ENCODE measurements at regions not wholly inside any gene's neighbourhood (a gene's known extent, or its start where the extent isn't known, plus 50 kb on each side); places are given as distances from the start of the nearest gene placed in this dataset.

- WGBS, 4 donors, result 59 to 92% (median 76%) methylated on average over 5 of the region's 5 CpGs
- Histone ChIP-seq H3K27me3 (no peaks in the 10 kb centered on the region), H3K36me3 (no peaks in the 10 kb centered on the region), H3K4me3 (no peak overlapping the region), H3K9me3 (no peaks in the 10 kb centered on the region), H3K4me1 (no peaks in the 10 kb centered on the region), H3K27ac (no peak overlapping the region)
- no peak for DNase-seq
- ATAC-seq, result no peak
- TF ChIP-seq CTCF (IDR thresholded peaks at IDR 0.05) (no peak), POLR2A (IDR thresholded peaks at IDR 0.05) (no peak)
- intact Hi-C loops (cut with DNase I), result no loop called here
Observed at GRCh38 chr6:23243854-23244253, 674.5 kb downstream of the HDGFL1 start.

GRCh38 chr6:23244300-23244699 lies 674.9 kb downstream of the HDGFL1 start:
- H3K27me3 ChIP-seq, result no peaks in the 10 kb centered on the region
- intact Hi-C loops (cut with DNase I), result no loop called here
- no peak overlapping the region for H3K4me3 ChIP-seq
- H3K9me3 ChIP-seq, result no peaks in the 10 kb centered on the region
- TF ChIP-seq CTCF (IDR thresholded peaks at IDR 0.05) (no peak), POLR2A (IDR thresholded peaks at IDR 0.05) (no peak)
- ATAC-seq (no peak), DNase-seq (no peak)
- no peaks in the 10 kb centered on the region for H3K4me1 ChIP-seq
- H3K27ac ChIP-seq, result no peak overlapping the region
- H3K36me3 ChIP-seq, result no peaks in the 10 kb centered on the region

GRCh38 chr6:23245572-23245971 lies 676.2 kb downstream of the HDGFL1 start:
- DNase-seq, result no peak
- intact Hi-C loops (cut with DNase I), result no loop called here
- no peaks in the 10 kb centered on the region for H3K9me3 ChIP-seq
- no peak overlapping the region for H3K27ac ChIP-seq
- no peaks in the 10 kb centered on the region for H3K27me3 ChIP-seq
- H3K4me3 ChIP-seq, result no peak overlapping the region
- no peaks in the 10 kb centered on the region for H3K4me1 ChIP-seq
- no peaks in the 10 kb centered on the region for H3K36me3 ChIP-seq
- TF ChIP-seq POLR2A (IDR thresholded peaks at IDR 0.05), result no peak
- TF ChIP-seq CTCF (IDR thresholded peaks at IDR 0.05), result no peak
- no peak for ATAC-seq

GRCh38 chr6:23246896-23247295 lies 677.5 kb downstream of the HDGFL1 start:
- ATAC-seq (no peak), DNase-seq (no peak)
- 90 to 95% (median 92%) methylated on average over 4 of the region's 4 CpGs for WGBS, 4 donors
- no peaks in the 10 kb centered on the region for H3K36me3 ChIP-seq
- no peaks in the 10 kb centered on the region for H3K9me3 ChIP-seq
- H3K4me3 ChIP-seq, result no peak overlapping the region
- H3K4me1 ChIP-seq, result no peaks in the 10 kb centered on the region
- no peak overlapping the region for H3K27ac ChIP-seq
- H3K27me3 ChIP-seq, result no peaks in the 10 kb centered on the region
- TF ChIP-seq POLR2A (IDR thresholded peaks at IDR 0.05) (no peak), CTCF (IDR thresholded peaks at IDR 0.05) (no peak)
- intact Hi-C loops (cut with DNase I), result no loop called here
